Astrocyte of the cerebellum (primary cell): ENCODE measurements at regions not wholly inside any gene's neighbourhood (a gene's known extent, or its start where the extent isn't known, plus 50 kb on each side); places are given as distances from the start of the nearest gene placed in this dataset.

Source experiments
- DNase-seq: peaks from one replicate; pipeline ENCODE4 v3.0.0-alpha.2; 2011; ENCODE audit warnings: low read depth
- H3K4me3 ChIP-seq: 2 replicates; pipeline ENCODE4 v1.5.1; 2011; ENCODE audit warnings: mild to moderate bottlenecking, low read depth, low read length, moderate library complexity
- CTCF ChIP-seq: IDR thresholded peaks from 2 replicates; pipeline ENCODE4 v1.5.1; 2012; ENCODE audit warnings: low read length, low read depth, moderate library complexity, mild to moderate bottlenecking; ENCODE audit errors: missing control alignments
- in situ Hi-C: cut with HindIII; loops from 2 replicates; pipeline ENCODE4 v1.10.0; 2017; ENCODE audit warnings: low sequenced_read_pairs

GRCh38 chr11:127632976-127633680 lies 632.6 kb upstream of the KIRREL3 start:
- H3K4me3 ChIP-seq: no peak overlapping the region
- no peak for TF ChIP-seq CTCF
- in situ Hi-C loops: no loop called here
- no peak for DNase-seq

GRCh38 chr11:127632546-127632945 lies 632.0 kb upstream of the KIRREL3 start:
- no peak for TF ChIP-seq CTCF
- DNase-seq: no peak
- in situ Hi-C loops: no loop called here

GRCh38 chr11:127631974-127632373 lies 631.4 kb upstream of the KIRREL3 start:
- H3K4me3 ChIP-seq: no peak overlapping the region
- no peak for DNase-seq
- in situ Hi-C loops: no loop called here
- no peak for TF ChIP-seq CTCF

More at GRCh38 chr11:127632546-127632945, 632.0 kb upstream of the KIRREL3 start:
- no peak overlapping the region for H3K4me3 ChIP-seq

GRCh38 chr11:127629200-127629599 lies 628.6 kb upstream of the KIRREL3 start:
- in situ Hi-C loops: no loop called here
- DNase-seq: no peak
- H3K4me3 ChIP-seq: no peak overlapping the region
- no peak for TF ChIP-seq CTCF

- no peak for DNase-seq
- TF ChIP-seq CTCF: no peak
- in situ Hi-C loops: no loop called here
- H3K4me3 ChIP-seq: no peak overlapping the region
These were observed 627.9 kb upstream of the KIRREL3 start for GRCh38 chr11:127628458-127628785.

- in situ Hi-C loops: no loop called here
These were observed 627.3 kb upstream of the KIRREL3 start for GRCh38 chr11:127627629-127628457.

More at GRCh38 chr11:127627629-127628457, 627.3 kb upstream of the KIRREL3 start:
- H3K4me3 ChIP-seq: no peak overlapping the region
- TF ChIP-seq CTCF: no peak
- DNase-seq: no peak
